Keratinocyte (primary cell): ENCODE measurements at regions not wholly inside any gene's neighbourhood (a gene's known extent, or its start where the extent isn't known, plus 50 kb on each side); places are given as distances from the start of the nearest gene placed in this dataset.
A peak's percentile ranks its signal among the peaks of the same experiment; 100 is the strongest.

Source experiments
- DNase-seq: peaks from one replicate; pipeline ENCODE4 v3.0.0-alpha.2; 2011; ENCODE audit warnings: low read depth, missing footprints, low spot score
- FAIRE-seq: peaks from 2 replicates; lab custom pipeline; 2011; peaks lifted over from hg19 to GRCh38; lab: Jason Lieb, UNC
- H2AFZ ChIP-seq: 2 replicates; pipeline ENCODE4 v1.6.0; 2012; ENCODE audit warnings: low read length, control low read depth, inconsistent platforms; ENCODE audit not compliant: control insufficient read depth
- H3K27ac ChIP-seq: 2 replicates; pipeline ENCODE4 v1.5.1; 2011; ENCODE audit warnings: low read length; ENCODE audit not compliant: control insufficient read depth, insufficient read depth
- H3K27me3 ChIP-seq: 3 replicates; pipeline ENCODE4 v1.6.0; 2011; ENCODE audit warnings: low read length; ENCODE audit not compliant: control insufficient read depth, insufficient read depth; ENCODE audit errors: extremely low read depth
- H3K36me3 ChIP-seq, 2 experiments: 2 replicates in 1 of 2; 3 replicates in 1 of 2; pipeline ENCODE4 v1.5.1; 2011; ENCODE audit warnings: low read length in 2 of 2, mild to moderate bottlenecking in 1 of 2; ENCODE audit not compliant: control insufficient read depth in 2 of 2, insufficient read depth in 2 of 2; ENCODE audit errors: extremely low read depth in 1 of 2
- H3K4me1 ChIP-seq: 3 replicates; pipeline ENCODE4 v1.5.1; 2011; ENCODE audit warnings: low read length; ENCODE audit not compliant: control insufficient read depth, insufficient read depth; ENCODE audit errors: extremely low read depth
- H3K4me2 ChIP-seq: 3 replicates; pipeline ENCODE4 v1.6.0; 2011; ENCODE audit warnings: low read depth, low read length; ENCODE audit not compliant: control insufficient read depth, insufficient read depth; ENCODE audit errors: extremely low read depth
- H3K4me3 ChIP-seq, 3 experiments: fragments of 200-600 bp in 1 of 3; sonication (generic) in 1 of 3; 2 replicates in 2 of 3; 3 replicates in 1 of 3; pipeline ENCODE4 v1.5.1; 2011 to 2016; ENCODE audit warnings: low read length in 3 of 3, mild to moderate bottlenecking in 3 of 3, control low read depth in 2 of 3, inconsistent platforms in 1 of 3, low read depth in 1 of 3, mixed read lengths in 1 of 3, mixed run types in 1 of 3, moderate library complexity in 1 of 3; ENCODE audit not compliant: control insufficient read depth in 2 of 3, insufficient read depth in 2 of 3; ENCODE audit errors: extremely low read depth in 1 of 3
- H3K79me2 ChIP-seq: 2 replicates; pipeline ENCODE4 v1.6.0; 2012; ENCODE audit warnings: low read length; ENCODE audit not compliant: control insufficient read depth, insufficient read depth
- H3K9ac ChIP-seq: 3 replicates; pipeline ENCODE4 v1.6.0; 2011; ENCODE audit warnings: low read length; ENCODE audit not compliant: control insufficient read depth, insufficient read depth; ENCODE audit errors: extremely low read depth
- H3K9me1 ChIP-seq: 3 replicates; pipeline ENCODE4 v1.6.0; 2011; ENCODE audit warnings: low read length; ENCODE audit not compliant: control insufficient read depth, insufficient read depth; ENCODE audit errors: extremely low read depth
- H3K9me3 ChIP-seq: 2 replicates; pipeline ENCODE4 v1.5.1; 2012; ENCODE audit warnings: low read depth, low read length; ENCODE audit not compliant: control insufficient read depth
- H4K20me1 ChIP-seq: 3 replicates; pipeline ENCODE4 v1.6.0; 2011; ENCODE audit warnings: low read length; ENCODE audit not compliant: control insufficient read depth, insufficient read depth; ENCODE audit errors: extremely low read depth
- EZH2 ChIP-seq: IDR thresholded peaks from one replicate; pipeline ENCODE4 v1.6.1; 2012; ENCODE audit warnings: inconsistent platforms, mild to moderate bottlenecking, low read length, moderate library complexity
- dilution Hi-C: fragments of 300-500 bp; cut with MboI; formaldehyde crosslinking; loops from one replicate; pipeline ENCODE4 v1.7.0; 2020; ENCODE audit warnings: low sequenced_read_pairs; ENCODE audit not compliant: extremely low pct_ligation_motif_present
- TF ChIP-seq, protein P1 (sequence below), 3 experiments: IDR thresholded peaks in 1 of 3; conservative IDR thresholded peaks in 1 of 3; optimal IDR thresholded peaks in 1 of 3; 2 replicates in 2 of 3; 3 replicates in 1 of 3; pipeline versions ENCODE3 to v1.5.1; 2011; ENCODE audit warnings: low read length in 3 of 3, mild to moderate bottlenecking in 3 of 3, moderate library complexity in 2 of 3, control low read depth in 1 of 3, inconsistent platforms in 1 of 3; ENCODE audit not compliant: insufficient read depth in 2 of 3; ENCODE audit errors: extremely low read depth in 1 of 3

GRCh38 chr11:15800111-15800800 is 556.1 kb downstream of the SOX6 start:
- Histone ChIP-seq H3K79me2 (no peaks in the 10 kb centered on the region), H3K27ac (no peak overlapping the region), H3K4me1 (peaks cover 11% of the 10 kb centered on the region), H3K9me1 (no peaks in the 10 kb centered on the region), H3K4me3 (no peak overlapping the region), H3K27me3 (no peaks in the 10 kb centered on the region), H3K9ac (no peak overlapping the region), H2AFZ (no peak overlapping the region), H4K20me1 (no peaks in the 10 kb centered on the region), H3K4me2 (no peak overlapping the region), H3K36me3 (no peaks in the 10 kb centered on the region), H3K9me3 (no peaks in the 10 kb centered on the region)
- dilution Hi-C loops, result no loop called here
- DNase-seq (no peak), FAIRE-seq (peak; percentile 96)
- no peak for TF ChIP-seq EZH2
- TF ChIP-seq, protein P1, sequence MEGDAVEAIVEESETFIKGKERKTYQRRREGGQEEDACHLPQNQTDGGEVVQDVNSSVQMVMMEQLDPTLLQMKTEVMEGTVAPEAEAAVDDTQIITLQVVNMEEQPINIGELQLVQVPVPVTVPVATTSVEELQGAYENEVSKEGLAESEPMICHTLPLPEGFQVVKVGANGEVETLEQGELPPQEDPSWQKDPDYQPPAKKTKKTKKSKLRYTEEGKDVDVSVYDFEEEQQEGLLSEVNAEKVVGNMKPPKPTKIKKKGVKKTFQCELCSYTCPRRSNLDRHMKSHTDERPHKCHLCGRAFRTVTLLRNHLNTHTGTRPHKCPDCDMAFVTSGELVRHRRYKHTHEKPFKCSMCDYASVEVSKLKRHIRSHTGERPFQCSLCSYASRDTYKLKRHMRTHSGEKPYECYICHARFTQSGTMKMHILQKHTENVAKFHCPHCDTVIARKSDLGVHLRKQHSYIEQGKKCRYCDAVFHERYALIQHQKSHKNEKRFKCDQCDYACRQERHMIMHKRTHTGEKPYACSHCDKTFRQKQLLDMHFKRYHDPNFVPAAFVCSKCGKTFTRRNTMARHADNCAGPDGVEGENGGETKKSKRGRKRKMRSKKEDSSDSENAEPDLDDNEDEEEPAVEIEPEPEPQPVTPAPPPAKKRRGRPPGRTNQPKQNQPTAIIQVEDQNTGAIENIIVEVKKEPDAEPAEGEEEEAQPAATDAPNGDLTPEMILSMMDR (optimal IDR thresholded peaks at IDR 0.05 in 1 of 3, IDR thresholded peaks at IDR 0.05 in 1 of 3, conservative IDR thresholded peaks at IDR 0.05 in 1 of 3; ENCODE audit: extremely low read depth in 1 of 3, insufficient read depth in 2 of 3, low read length in 3 of 3), result no peak

- peaks cover 11% of the 10 kb centered on the region for H3K4me1 ChIP-seq
- no peak overlapping the region for H3K4me2 ChIP-seq
- dilution Hi-C loops, result no loop called here
- FAIRE-seq (no peak), DNase-seq (no peak)
- H3K9me1 ChIP-seq, result no peaks in the 10 kb centered on the region
- no peak overlapping the region for H2AFZ ChIP-seq
- no peaks in the 10 kb centered on the region for H3K36me3 ChIP-seq
- no peak overlapping the region for H3K27ac ChIP-seq
- no peak overlapping the region for H3K4me3 ChIP-seq
- H3K79me2 ChIP-seq, result no peaks in the 10 kb centered on the region
- no peaks in the 10 kb centered on the region for H4K20me1 ChIP-seq
- no peak for TF ChIP-seq EZH2
- TF ChIP-seq, protein P1 (optimal IDR thresholded peaks at IDR 0.05 in 1 of 3, IDR thresholded peaks at IDR 0.05 in 1 of 3, conservative IDR thresholded peaks at IDR 0.05 in 1 of 3; ENCODE audit: extremely low read depth in 1 of 3, insufficient read depth in 2 of 3, low read length in 3 of 3), result no peak
- no peaks in the 10 kb centered on the region for H3K27me3 ChIP-seq
- H3K9ac ChIP-seq, result no peak overlapping the region
- H3K9me3 ChIP-seq, result no peaks in the 10 kb centered on the region
These were observed 555.2 kb downstream of the SOX6 start for GRCh38 chr11:15801126-15801525.
